HPDE6-E6E7 (cell line): ENCODE measurements at regions not wholly inside any gene's neighbourhood (a gene's known extent, or its start where the extent isn't known, plus 50 kb on each side); places are given as distances from the start of the nearest gene placed in this dataset.
"Not testable (repeated sequence)": the region's sequence is repeated elsewhere in the genome, so short reads cannot be mapped to it uniquely, and the experiment has no call there.

Experiments used
- DNase-seq: peaks from one replicate; pipeline ENCODE4 v3.0.0; 2011; ENCODE audit warnings: missing footprints; ENCODE audit errors: extremely low spot score

GRCh38 chr4:43607827-43608461 is 715.4 kb downstream of the GRXCR1 start:
- DNase-seq: no peak

GRCh38 chr4:43619219-43619618 is 726.7 kb downstream of the GRXCR1 start:
- no peak for DNase-seq

GRCh38 chr4:43637893-43638292 is 745.4 kb downstream of the GRXCR1 start:
- DNase-seq: not testable (repeated sequence)

GRCh38 chr4:43651991-43652390 is 759.5 kb downstream of the GRXCR1 start:
- DNase-seq: no peak

- DNase-seq: not testable (repeated sequence)
Observed at GRCh38 chr4:43659547-43659946, 767.0 kb downstream of the GRXCR1 start.

GRCh38 chr4:43672265-43672885 is 776.2 kb downstream of the KCTD8 start:
- not testable (repeated sequence) for DNase-seq

GRCh38 chr4:43680421-43680820 is 768.2 kb downstream of the KCTD8 start:
- DNase-seq: no peak

GRCh38 chr4:43682551-43682950 is 766.1 kb downstream of the KCTD8 start:
- no peak for DNase-seq

- no peak for DNase-seq
Observed at GRCh38 chr4:43690116-43690515, 758.5 kb downstream of the KCTD8 start.

- no peak for DNase-seq
Observed at GRCh38 chr4:43693876-43694275, 754.7 kb downstream of the KCTD8 start.

GRCh38 chr4:43709443-43709842 is 739.2 kb downstream of the KCTD8 start:
- no peak for DNase-seq

- DNase-seq: no peak
Observed at GRCh38 chr4:43716721-43717395, 731.8 kb downstream of the KCTD8 start.

GRCh38 chr4:43718369-43718768 is 730.2 kb downstream of the KCTD8 start:
- no peak for DNase-seq

- no peak for DNase-seq
Observed at GRCh38 chr4:43732829-43733426, 715.7 kb downstream of the KCTD8 start.

GRCh38 chr4:43742083-43742482 is 706.5 kb downstream of the KCTD8 start:
- no peak for DNase-seq

- no peak for DNase-seq
Observed at GRCh38 chr4:43754566-43754965, 694.0 kb downstream of the KCTD8 start.

GRCh38 chr4:43757147-43757546 is 691.5 kb downstream of the KCTD8 start:
- DNase-seq: peak; percentile 4

- DNase-seq: no peak
Observed at GRCh38 chr4:43758836-43759235, 689.8 kb downstream of the KCTD8 start.

GRCh38 chr4:43763029-43763610 is 685.5 kb downstream of the KCTD8 start:
- no peak for DNase-seq

GRCh38 chr4:43765514-43765913 is 683.1 kb downstream of the KCTD8 start:
- no peak for DNase-seq

- DNase-seq: no peak
Observed at GRCh38 chr4:43766648-43767047, 682.0 kb downstream of the KCTD8 start.

- no peak for DNase-seq
Observed at GRCh38 chr4:43776371-43776770, 672.2 kb downstream of the KCTD8 start.
